Glutamatergic neuron (in vitro differentiated cells): ENCODE measurements at regions not wholly inside any gene's neighbourhood (a gene's known extent, or its start where the extent isn't known, plus 50 kb on each side); places are given as distances from the start of the nearest gene placed in this dataset.
"Not testable (repeated sequence)": the region's sequence is repeated elsewhere in the genome, so short reads cannot be mapped to it uniquely, and the experiment has no call there.

Source experiments
- DNase-seq: peaks from one replicate; pipeline ENCODE4 v3.0.0; 2022
- H3K27ac Mint-ChIP-seq: one replicate; pipeline ENCODE4 v1.8.0; 2020; ENCODE audit warnings: mild to moderate bottlenecking, mixed read lengths, inconsistent platforms; ENCODE audit not compliant: unreplicated experiment
- H3K27me3 Mint-ChIP-seq: one replicate; pipeline ENCODE4 v1.8.0; 2020; ENCODE audit warnings: mild to moderate bottlenecking, moderate library complexity, mixed read lengths, inconsistent platforms; ENCODE audit not compliant: unreplicated experiment
- H3K36me3 Mint-ChIP-seq: one replicate; pipeline ENCODE4 v1.8.0; 2020; ENCODE audit warnings: mild to moderate bottlenecking, mixed read lengths, inconsistent platforms; ENCODE audit not compliant: unreplicated experiment
- H3K4me1 Mint-ChIP-seq: one replicate; pipeline ENCODE4 v1.8.0; 2020; ENCODE audit warnings: mild to moderate bottlenecking, low read depth, mixed read lengths, inconsistent platforms; ENCODE audit not compliant: unreplicated experiment
- H3K4me3 Mint-ChIP-seq: one replicate; pipeline ENCODE4 v1.8.0; 2020; ENCODE audit warnings: mild to moderate bottlenecking, mixed read lengths, inconsistent platforms; ENCODE audit not compliant: unreplicated experiment
- H3K9me3 Mint-ChIP-seq: one replicate; pipeline ENCODE4 v1.8.0; 2020; ENCODE audit warnings: mild to moderate bottlenecking, moderate library complexity, mixed read lengths, inconsistent platforms; ENCODE audit not compliant: unreplicated experiment
- TF ChIP-seq, protein P1 (sequence below): fragments of 200-600 bp; sonication (generic); IDR thresholded peaks from one replicate; pipeline ENCODE4 v1.5.0; 2021; ENCODE audit not compliant: partially characterized antibody, unreplicated experiment

- Mint-ChIP-seq H3K27ac (no peak overlapping the region), H3K4me1 (no peaks in the 10 kb centered on the region), H3K27me3 (peaks cover 2% of the 10 kb centered on the region), H3K36me3 (peaks cover 22% of the 10 kb centered on the region), H3K9me3 (peaks cover 3% of the 10 kb centered on the region), H3K4me3 (no peak overlapping the region)
- TF ChIP-seq, protein P1, sequence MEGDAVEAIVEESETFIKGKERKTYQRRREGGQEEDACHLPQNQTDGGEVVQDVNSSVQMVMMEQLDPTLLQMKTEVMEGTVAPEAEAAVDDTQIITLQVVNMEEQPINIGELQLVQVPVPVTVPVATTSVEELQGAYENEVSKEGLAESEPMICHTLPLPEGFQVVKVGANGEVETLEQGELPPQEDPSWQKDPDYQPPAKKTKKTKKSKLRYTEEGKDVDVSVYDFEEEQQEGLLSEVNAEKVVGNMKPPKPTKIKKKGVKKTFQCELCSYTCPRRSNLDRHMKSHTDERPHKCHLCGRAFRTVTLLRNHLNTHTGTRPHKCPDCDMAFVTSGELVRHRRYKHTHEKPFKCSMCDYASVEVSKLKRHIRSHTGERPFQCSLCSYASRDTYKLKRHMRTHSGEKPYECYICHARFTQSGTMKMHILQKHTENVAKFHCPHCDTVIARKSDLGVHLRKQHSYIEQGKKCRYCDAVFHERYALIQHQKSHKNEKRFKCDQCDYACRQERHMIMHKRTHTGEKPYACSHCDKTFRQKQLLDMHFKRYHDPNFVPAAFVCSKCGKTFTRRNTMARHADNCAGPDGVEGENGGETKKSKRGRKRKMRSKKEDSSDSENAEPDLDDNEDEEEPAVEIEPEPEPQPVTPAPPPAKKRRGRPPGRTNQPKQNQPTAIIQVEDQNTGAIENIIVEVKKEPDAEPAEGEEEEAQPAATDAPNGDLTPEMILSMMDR: no peak
- no peak for DNase-seq
These were observed 81.4 kb upstream of the ACSL1 start for GRCh38 chr4:184907216-184907615.

DNA sequence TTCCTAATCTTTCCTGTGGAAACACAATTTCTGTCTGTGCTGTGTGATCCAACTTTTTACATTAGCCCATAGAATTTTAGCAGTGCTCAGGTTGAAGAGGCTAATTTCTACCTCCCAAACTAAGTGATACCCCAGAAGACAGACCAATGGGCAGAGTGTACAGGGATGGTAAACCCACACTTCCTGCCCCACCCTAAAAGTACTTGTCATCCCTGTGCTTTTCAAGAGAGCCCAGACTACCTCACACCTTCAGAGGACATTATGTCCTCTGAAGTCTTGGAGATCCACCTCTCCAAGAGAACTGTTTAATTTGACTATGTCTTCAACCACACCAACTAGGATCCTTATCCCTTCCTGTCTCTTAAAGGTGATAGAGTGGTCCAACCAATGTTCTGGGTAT is 82.0 kb upstream of the ACSL1 start:
- Mint-ChIP-seq H3K4me3 (no peak overlapping the region), H3K9me3 (peaks cover 4% of the 10 kb centered on the region), H3K27me3 (peaks cover 3% of the 10 kb centered on the region), H3K36me3 (peaks cover 27% of the 10 kb centered on the region), H3K4me1 (no peaks in the 10 kb centered on the region), H3K27ac (no peak overlapping the region)
- no peak for DNase-seq
- TF ChIP-seq, protein P1: no peak

GRCh38 chr4:184911310-184911709 is 85.5 kb upstream of the ACSL1 start:
- no peaks in the 10 kb centered on the region for H3K4me1 Mint-ChIP-seq
- peaks cover 4% of the 10 kb centered on the region for H3K9me3 Mint-ChIP-seq
- no peak for DNase-seq
- peaks cover 3% of the 10 kb centered on the region for H3K27me3 Mint-ChIP-seq
- H3K4me3 Mint-ChIP-seq: no peak overlapping the region
- H3K36me3 Mint-ChIP-seq: peaks cover 36% of the 10 kb centered on the region
- TF ChIP-seq, protein P1: no peak
- H3K27ac Mint-ChIP-seq: no peak overlapping the region

DNA sequence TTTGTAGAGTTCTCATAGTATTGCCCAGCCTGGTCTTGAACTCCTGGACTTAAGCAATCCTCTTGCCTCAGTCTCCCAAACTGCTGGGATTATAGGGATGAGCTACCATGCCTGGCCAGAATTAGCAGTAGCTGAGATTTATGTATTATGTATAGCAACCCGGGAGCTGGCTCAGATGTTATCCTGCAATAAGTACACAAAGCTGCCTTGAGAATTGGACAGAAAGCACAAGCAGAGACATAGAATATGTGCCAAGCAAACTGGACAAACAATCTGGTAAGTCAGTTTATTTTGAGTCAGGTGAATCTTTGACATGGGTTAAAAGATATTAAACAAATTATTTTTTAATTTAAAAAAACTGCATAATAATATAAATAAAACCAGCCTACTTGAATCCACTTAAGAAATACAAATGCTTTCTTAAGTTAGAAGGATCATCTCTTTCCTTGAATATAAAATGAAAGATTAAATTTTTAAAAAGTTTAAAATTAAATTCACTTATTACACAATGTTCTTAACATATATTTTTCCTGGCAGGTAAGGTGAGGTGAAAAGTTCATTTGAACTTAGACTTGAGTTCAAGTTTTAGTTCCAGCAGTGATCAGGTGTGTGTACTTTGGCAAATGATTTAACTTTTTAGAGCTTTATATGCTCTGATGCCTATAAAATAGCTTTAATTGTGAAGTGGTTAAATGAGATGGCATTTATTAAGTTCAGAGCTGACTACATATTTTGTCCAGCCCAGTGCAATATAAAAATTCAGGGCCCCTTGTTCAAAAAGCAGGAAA is 87.8 kb upstream of the ACSL1 start:
- Mint-ChIP-seq H3K27ac (no peak overlapping the region), H3K9me3 (peaks cover 7% of the 10 kb centered on the region), H3K36me3 (peaks cover 43% of the 10 kb centered on the region), H3K4me3 (no peak overlapping the region), H3K27me3 (peaks cover 7% of the 10 kb centered on the region), H3K4me1 (no peaks in the 10 kb centered on the region)
- TF ChIP-seq, protein P1: no peak
- no peak for DNase-seq

- H3K4me3 Mint-ChIP-seq, H3K9me3 Mint-ChIP-seq: not testable (repeated sequence)
These were observed 93.0 kb upstream of the ACSL1 start for GRCh38 chr4:184918799-184919198.

More at GRCh38 chr4:184918799-184919198, 93.0 kb upstream of the ACSL1 start:
- not testable (repeated sequence) for H3K27me3 Mint-ChIP-seq, H3K4me1 Mint-ChIP-seq, DNase-seq, H3K27ac Mint-ChIP-seq
- peaks cover 21% of the 10 kb centered on the region for H3K36me3 Mint-ChIP-seq
